ENCODE measurements at regions not wholly inside any gene's neighbourhood (a gene's known extent, or its start where the extent isn't known, plus 50 kb on each side); places are given as distances from the start of the nearest gene placed in this dataset.

DNA sequence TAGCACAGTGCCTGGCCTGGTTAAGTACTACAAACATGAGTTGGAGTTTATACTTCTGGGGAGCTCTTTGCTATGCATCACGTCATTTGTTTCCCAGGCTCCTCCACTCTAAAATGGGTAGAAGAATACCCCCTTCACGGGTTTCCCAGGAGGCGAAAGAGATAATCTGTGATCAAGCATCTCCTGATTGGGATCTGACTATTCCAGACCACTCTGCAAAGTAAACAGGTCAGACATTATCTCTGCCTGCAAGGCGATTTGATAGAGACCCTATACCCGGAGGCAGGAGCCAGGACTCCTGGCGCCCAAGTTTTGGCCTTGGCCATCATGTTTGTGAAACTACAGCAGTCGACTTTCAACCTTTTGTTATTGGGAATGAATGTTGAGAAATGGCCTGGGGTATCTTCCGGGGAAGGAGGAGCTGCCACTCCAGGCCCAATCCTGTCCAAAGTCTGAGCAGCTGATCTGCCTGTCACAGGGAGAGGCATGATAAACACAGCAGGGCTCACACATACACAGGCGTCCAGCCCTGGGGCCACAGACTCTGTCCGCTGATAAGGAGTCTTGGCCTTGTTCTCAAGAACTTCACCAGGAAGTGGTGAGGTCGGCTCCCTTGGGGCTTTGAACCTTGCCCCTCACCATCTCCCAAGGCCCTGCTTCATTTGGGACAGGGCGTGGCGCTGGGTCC lies 199.9 kb downstream of the MAF start (continued):
- TF ChIP-seq NKRF (IDR thresholded peaks at IDR 0.05; ENCODE audit: borderline replicate concordance) (no peak), CBFA2T2 (conservative IDR thresholded peaks at IDR 0.05) (peak; percentile 95), ZNF280B (CRISPR knock-in tag; IDR thresholded peaks at IDR 0.05) (no peak), RNF2 (IDR thresholded peaks at IDR 0.05) (peak; percentile 67; the same call in 1 of the 2 replicates), FOXK2 (conservative IDR thresholded peaks at IDR 0.05 in 1 of 2, IDR thresholded peaks at IDR 0.05 in 1 of 2; ENCODE audit: low read depth in 2 of 2) (peak; percentile 87 to 91), RAD21 (CRISPR knock-in tag; conservative IDR thresholded peaks at IDR 0.05 in 1 of 2, IDR thresholded peaks at IDR 0.05 in 1 of 2) (0 out of 4 replicates have a peak, but pooled peaks of 1 of the 2 experiments have one; percentile 3), SMC3 (conservative IDR thresholded peaks at IDR 0.05; ENCODE audit: insufficient read depth, low read depth, low read length) (no peak), ELF2 (CRISPR knock-in tag; IDR thresholded peaks at IDR 0.05) (no peak), ZNF668 (CRISPR knock-in tag; IDR thresholded peaks at IDR 0.05) (no peak), MECOM (CRISPR knock-in tag; IDR thresholded peaks at IDR 0.05) (no peak), POLR3G (IDR thresholded peaks at IDR 0.05; ENCODE audit: extremely low read depth, insufficient read length, insufficient replicate concordance) (no peak), KAT2B (IDR thresholded peaks at IDR 0.05; ENCODE audit: low read depth, low read length) (no peak)
- TF ChIP-seq, protein P1, sequence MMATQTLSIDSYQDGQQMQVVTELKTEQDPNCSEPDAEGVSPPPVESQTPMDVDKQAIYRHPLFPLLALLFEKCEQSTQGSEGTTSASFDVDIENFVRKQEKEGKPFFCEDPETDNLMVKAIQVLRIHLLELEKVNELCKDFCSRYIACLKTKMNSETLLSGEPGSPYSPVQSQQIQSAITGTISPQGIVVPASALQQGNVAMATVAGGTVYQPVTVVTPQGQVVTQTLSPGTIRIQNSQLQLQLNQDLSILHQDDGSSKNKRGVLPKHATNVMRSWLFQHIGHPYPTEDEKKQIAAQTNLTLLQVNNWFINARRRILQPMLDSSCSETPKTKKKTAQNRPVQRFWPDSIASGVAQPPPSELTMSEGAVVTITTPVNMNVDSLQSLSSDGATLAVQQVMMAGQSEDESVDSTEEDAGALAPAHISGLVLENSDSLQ (IDR thresholded peaks at IDR 0.05), result peak; percentile 94
- TF ChIP-seq, protein P2, sequence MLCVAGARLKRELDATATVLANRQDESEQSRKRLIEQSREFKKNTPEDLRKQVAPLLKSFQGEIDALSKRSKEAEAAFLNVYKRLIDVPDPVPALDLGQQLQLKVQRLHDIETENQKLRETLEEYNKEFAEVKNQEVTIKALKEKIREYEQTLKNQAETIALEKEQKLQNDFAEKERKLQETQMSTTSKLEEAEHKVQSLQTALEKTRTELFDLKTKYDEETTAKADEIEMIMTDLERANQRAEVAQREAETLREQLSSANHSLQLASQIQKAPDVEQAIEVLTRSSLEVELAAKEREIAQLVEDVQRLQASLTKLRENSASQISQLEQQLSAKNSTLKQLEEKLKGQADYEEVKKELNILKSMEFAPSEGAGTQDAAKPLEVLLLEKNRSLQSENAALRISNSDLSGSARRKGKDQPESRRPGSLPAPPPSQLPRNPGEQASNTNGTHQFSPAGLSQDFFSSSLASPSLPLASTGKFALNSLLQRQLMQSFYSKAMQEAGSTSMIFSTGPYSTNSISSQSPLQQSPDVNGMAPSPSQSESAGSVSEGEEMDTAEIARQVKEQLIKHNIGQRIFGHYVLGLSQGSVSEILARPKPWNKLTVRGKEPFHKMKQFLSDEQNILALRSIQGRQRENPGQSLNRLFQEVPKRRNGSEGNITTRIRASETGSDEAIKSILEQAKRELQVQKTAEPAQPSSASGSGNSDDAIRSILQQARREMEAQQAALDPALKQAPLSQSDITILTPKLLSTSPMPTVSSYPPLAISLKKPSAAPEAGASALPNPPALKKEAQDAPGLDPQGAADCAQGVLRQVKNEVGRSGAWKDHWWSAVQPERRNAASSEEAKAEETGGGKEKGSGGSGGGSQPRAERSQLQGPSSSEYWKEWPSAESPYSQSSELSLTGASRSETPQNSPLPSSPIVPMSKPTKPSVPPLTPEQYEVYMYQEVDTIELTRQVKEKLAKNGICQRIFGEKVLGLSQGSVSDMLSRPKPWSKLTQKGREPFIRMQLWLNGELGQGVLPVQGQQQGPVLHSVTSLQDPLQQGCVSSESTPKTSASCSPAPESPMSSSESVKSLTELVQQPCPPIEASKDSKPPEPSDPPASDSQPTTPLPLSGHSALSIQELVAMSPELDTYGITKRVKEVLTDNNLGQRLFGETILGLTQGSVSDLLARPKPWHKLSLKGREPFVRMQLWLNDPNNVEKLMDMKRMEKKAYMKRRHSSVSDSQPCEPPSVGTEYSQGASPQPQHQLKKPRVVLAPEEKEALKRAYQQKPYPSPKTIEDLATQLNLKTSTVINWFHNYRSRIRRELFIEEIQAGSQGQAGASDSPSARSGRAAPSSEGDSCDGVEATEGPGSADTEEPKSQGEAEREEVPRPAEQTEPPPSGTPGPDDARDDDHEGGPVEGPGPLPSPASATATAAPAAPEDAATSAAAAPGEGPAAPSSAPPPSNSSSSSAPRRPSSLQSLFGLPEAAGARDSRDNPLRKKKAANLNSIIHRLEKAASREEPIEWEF (CRISPR knock-in tag; IDR thresholded peaks at IDR 0.05), result 0 out of 2 replicates have a peak, but pooled peaks have one; percentile 58
